GM23338 (cell line): ENCODE measurements at regions not wholly inside any gene's neighbourhood (a gene's known extent, or its start where the extent isn't known, plus 50 kb on each side); places are given as distances from the start of the nearest gene placed in this dataset.
A peak's percentile ranks its signal among the peaks of the same experiment; 100 is the strongest.

Source experiments
- ATAC-seq: fragments of 200-7000 bp; cut with Tn5 transposase; 3 replicates; pipeline ENCODE4 v1.9.1; 2020
- DNase-seq: peaks from one replicate; pipeline ENCODE4 v3.0.0-alpha.2; 2015; ENCODE audit warnings: low spot score
- H2AFZ ChIP-seq: fragments of 200-600 bp; sonication (generic); 2 replicates; pipeline ENCODE4 v1.8.0; 2016; ENCODE audit warnings: antibody characterized with exemption, mild to moderate bottlenecking, moderate library complexity
- H3F3A ChIP-seq: fragments of 200-600 bp; sonication (generic); replicated peaks from 2 replicates; pipeline ENCODE4 v1.8.0; 2017; ENCODE audit warnings: antibody characterized with exemption, mixed run types, low read depth
- H3K27ac ChIP-seq: fragments of 200-600 bp; sonication (generic); 2 replicates; pipeline ENCODE4 v1.6.1; 2016; ENCODE audit warnings: low read depth
- H3K27me3 ChIP-seq: fragments of 200-600 bp; sonication (generic); 2 replicates; pipeline ENCODE4 v1.8.0; 2016; ENCODE audit warnings: mild to moderate bottlenecking, mixed run types, moderate library complexity; ENCODE audit not compliant: insufficient read depth
- H3K36me3 ChIP-seq: fragments of 200-600 bp; sonication (generic); 2 replicates; pipeline ENCODE4 v1.8.0; 2016; ENCODE audit warnings: mild to moderate bottlenecking; ENCODE audit not compliant: insufficient read depth
- H3K4me1 ChIP-seq: fragments of 200-600 bp; sonication (generic); 2 replicates; pipeline ENCODE4 v1.8.0; 2016; ENCODE audit warnings: mild to moderate bottlenecking, moderate library complexity; ENCODE audit not compliant: insufficient read depth
- H3K4me2 ChIP-seq: fragments of 200-600 bp; sonication (generic); 2 replicates; pipeline ENCODE4 v1.7.1; 2017; ENCODE audit warnings: mixed run types
- H3K4me3 ChIP-seq: fragments of 200-600 bp; sonication (generic); 2 replicates; pipeline ENCODE4 v1.6.1; 2016; ENCODE audit warnings: mixed run types
- H3K79me2 ChIP-seq: fragments of 200-600 bp; sonication (generic); replicated peaks from 2 replicates; pipeline ENCODE4 v1.8.0; 2017; ENCODE audit warnings: mild to moderate bottlenecking; ENCODE audit not compliant: insufficient read depth
- H3K9me2 ChIP-seq: fragments of 200-600 bp; sonication (generic); 2 replicates; pipeline ENCODE4 v1.8.0; 2017; ENCODE audit not compliant: insufficient read depth
- H4K20me1 ChIP-seq: fragments of 200-600 bp; sonication (generic); replicated peaks from 2 replicates; pipeline ENCODE4 v1.8.0; 2017; ENCODE audit warnings: mild to moderate bottlenecking; ENCODE audit not compliant: insufficient read depth
- H3K27ac Mint-ChIP-seq: 2 replicates; pipeline ENCODE4 v1.8.0; 2020; ENCODE audit warnings: inconsistent platforms, mild to moderate bottlenecking, moderate library complexity, mixed read lengths
- H3K27me3 Mint-ChIP-seq: 3 replicates; pipeline ENCODE4 v1.8.0; 2022; ENCODE audit warnings: low read depth, mild to moderate bottlenecking, moderate library complexity, mixed read lengths, inconsistent platforms; ENCODE audit not compliant: insufficient read depth, poor library complexity
- H3K36me3 Mint-ChIP-seq: 3 replicates; pipeline ENCODE4 v1.8.0; 2021; ENCODE audit warnings: low read depth, mild to moderate bottlenecking, inconsistent platforms, moderate library complexity, mixed read lengths
- H3K4me1 Mint-ChIP-seq: 3 replicates; pipeline ENCODE4 v1.8.0; 2020; ENCODE audit warnings: mild to moderate bottlenecking, inconsistent platforms, mixed read lengths
- H3K4me3 Mint-ChIP-seq: 3 replicates; pipeline ENCODE4 v1.8.0; 2021; ENCODE audit warnings: moderate library complexity, mild to moderate bottlenecking, inconsistent platforms, mixed read lengths
- H3K9me3 Mint-ChIP-seq: 3 replicates; pipeline ENCODE4 v1.8.0; 2020; ENCODE audit warnings: moderate library complexity, mild to moderate bottlenecking, inconsistent platforms, mixed read lengths
- EZH2 ChIP-seq: fragments of 200-600 bp; sonication (generic); IDR thresholded peaks from one replicate; pipeline ENCODE4 v1.8.0; 2017; ENCODE audit warnings: antibody characterized with exemption, mild to moderate bottlenecking, low read depth; ENCODE audit not compliant: unreplicated experiment
- EZH2phosphoT487 ChIP-seq: fragments of 200-600 bp; sonication (generic); IDR thresholded peaks from one replicate; pipeline ENCODE4 v1.8.1; 2018; ENCODE audit warnings: antibody characterized with exemption; ENCODE audit not compliant: unreplicated experiment
- JUNB ChIP-seq: IDR thresholded peaks from one replicate; pipeline ENCODE4 v1.6.1; 2016; ENCODE audit warnings: antibody characterized with exemption; ENCODE audit not compliant: unreplicated experiment
- NANOG ChIP-seq: IDR thresholded peaks from 2 replicates; pipeline ENCODE4 v1.6.1; 2016; ENCODE audit warnings: antibody characterized with exemption, borderline replicate concordance
- POLR2AphosphoS5 ChIP-seq: IDR thresholded peaks from 2 replicates; pipeline ENCODE4 v1.6.1; 2016; ENCODE audit warnings: antibody characterized with exemption, low read depth
- STAT1 ChIP-seq: IDR thresholded peaks from one replicate; pipeline ENCODE4 v1.6.1; 2016; ENCODE audit warnings: antibody characterized with exemption; ENCODE audit not compliant: unreplicated experiment
- ZNF114 ChIP-seq: fragments of 250-450 bp; sonication (Bioruptor Pico); IDR thresholded peaks from 2 replicates; pipeline ENCODE4 v1.5.0; 2020; ENCODE audit warnings: mild to moderate bottlenecking, moderate library complexity
- ZNF331 ChIP-seq: fragments of 250-450 bp; sonication (Bioruptor Pico); IDR thresholded peaks from 2 replicates; pipeline ENCODE4 v1.5.0; 2020; ENCODE audit warnings: low read depth, mild to moderate bottlenecking, moderate library complexity
- TF ChIP-seq, protein P1 (sequence below): fragments of 250-450 bp; sonication (Bioruptor Pico); IDR thresholded peaks from 2 replicates; pipeline ENCODE4 v1.5.0; 2020; ENCODE audit warnings: mild to moderate bottlenecking, moderate library complexity

DNA sequence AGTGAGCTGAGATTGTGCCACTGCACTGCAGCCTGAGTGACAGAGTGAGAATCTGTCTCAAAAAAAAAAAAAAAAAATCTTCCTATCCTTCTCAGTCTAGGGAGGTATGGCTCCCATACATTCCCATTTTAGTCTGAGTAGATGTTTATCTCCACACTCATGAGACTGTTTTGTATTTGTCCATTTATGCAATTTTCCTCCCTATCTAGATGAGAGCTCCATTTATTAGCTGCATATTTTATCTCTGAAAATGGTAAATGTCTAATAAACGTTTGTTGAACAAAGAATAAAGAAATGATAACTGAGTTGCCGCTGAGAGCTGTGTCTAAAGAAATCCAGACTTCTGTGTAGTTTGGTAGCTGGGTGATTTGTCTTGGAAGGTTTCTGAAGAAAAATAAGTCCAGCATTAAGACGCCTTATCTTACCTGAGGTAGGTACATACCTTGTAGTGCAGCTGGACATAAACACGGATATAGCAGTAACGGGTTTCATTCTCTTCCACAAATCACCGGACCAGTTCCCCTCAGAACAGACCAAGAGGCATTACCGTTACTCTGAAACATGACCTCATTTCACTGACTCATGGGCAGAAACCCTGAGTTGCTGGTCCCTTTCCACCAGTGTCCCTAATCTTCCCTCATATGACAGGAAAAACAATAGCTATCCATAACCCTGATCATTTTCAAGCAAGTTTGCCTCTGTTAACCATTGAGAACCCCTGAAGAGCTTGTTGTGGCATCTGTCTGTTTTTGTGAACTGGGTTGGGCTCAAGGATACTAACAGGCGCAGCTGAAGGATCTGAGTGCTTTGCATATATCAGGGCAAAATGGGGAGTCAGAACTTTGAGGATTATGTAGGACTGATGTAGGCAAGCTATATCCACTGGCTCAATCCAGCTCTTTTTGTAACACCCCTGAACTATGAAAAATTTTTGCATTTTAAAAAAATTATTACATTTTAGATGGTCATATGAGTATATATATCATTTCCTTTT is 177.4 kb upstream of the XYLT1 start:
- peak overlapping the region; percentile 45; the same call in 1 of the 2 replicates for H2AFZ ChIP-seq
- no peaks in the 10 kb centered on the region for H4K20me1 ChIP-seq
- no peaks in the 10 kb centered on the region for H3K4me1 ChIP-seq
- no peaks in the 10 kb centered on the region; the same call in 1 of the 3 replicates for H3K4me1 Mint-ChIP-seq
- H3K79me2 ChIP-seq, result no peaks in the 10 kb centered on the region
- H3K36me3 Mint-ChIP-seq, result peaks cover 3% of the 10 kb centered on the region; the same call in 1 of the 3 replicates
- H3K9me3 Mint-ChIP-seq, result peaks cover 7% of the 10 kb centered on the region; the same call in 2 of the 3 replicates
- TF ChIP-seq EZH2phosphoT487 (no peak), ZNF331 (no peak), JUNB (no peak), POLR2AphosphoS5 (no peak), NANOG (no peak), EZH2 (no peak), STAT1 (no peak)
- no peak overlapping the region for H3K27ac ChIP-seq
- no peak overlapping the region for H3K4me2 ChIP-seq
- H3F3A ChIP-seq, result no peaks in the 10 kb centered on the region
- 0 out of 2 replicates have a peak, but pooled peaks cover 4% of the 10 kb centered on the region for H3K9me2 ChIP-seq
- no peak overlapping the region for H3K4me3 ChIP-seq
- no peaks in the 10 kb centered on the region for H3K36me3 ChIP-seq
- DNase-seq (no peak), ATAC-seq (no peak)
- H3K27me3 ChIP-seq, result no peaks in the 10 kb centered on the region
- H3K27me3 Mint-ChIP-seq, result peaks cover 3% of the 10 kb centered on the region
- no peak overlapping the region for H3K27ac Mint-ChIP-seq
- H3K4me3 Mint-ChIP-seq, result no peak overlapping the region

DNA sequence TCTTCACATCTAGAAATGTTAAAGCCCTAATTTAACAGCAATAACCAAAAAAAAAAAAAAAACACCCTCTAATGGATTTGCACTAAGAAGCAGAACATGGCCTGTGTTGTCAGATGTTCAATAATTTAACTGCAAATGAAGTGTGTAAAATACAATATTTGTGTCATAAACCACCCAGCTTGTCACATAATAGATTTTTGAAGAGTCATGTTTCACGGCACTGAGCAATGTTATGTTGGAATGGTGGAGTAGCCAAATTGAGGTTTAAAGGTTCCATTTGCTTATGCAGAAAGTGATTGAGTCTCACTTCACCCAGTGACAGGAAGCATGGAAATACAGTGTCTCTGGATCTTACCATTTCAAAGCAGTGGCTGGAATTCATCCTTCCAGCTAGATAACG is 173.2 kb upstream of the XYLT1 start:
- H3K4me1 Mint-ChIP-seq, result no peaks in the 10 kb centered on the region
- no peaks in the 10 kb centered on the region for H3K27me3 ChIP-seq
- peaks cover 7% of the 10 kb centered on the region; the same call in 2 of the 3 replicates for H3K9me3 Mint-ChIP-seq
- no peaks in the 10 kb centered on the region for H3F3A ChIP-seq
- no peaks in the 10 kb centered on the region for H4K20me1 ChIP-seq
- ATAC-seq (no peak), DNase-seq (no peak)
- TF ChIP-seq ZNF114, result no peak
- no peak for TF ChIP-seq NANOG
- no peak for TF ChIP-seq POLR2AphosphoS5
- no peak overlapping the region for H3K4me3 ChIP-seq
- H3K36me3 ChIP-seq, result no peaks in the 10 kb centered on the region
- H3K9me2 ChIP-seq, result 0 out of 2 replicates have a peak, but pooled peaks cover 16% of the 10 kb centered on the region
- H3K27me3 Mint-ChIP-seq, result peaks cover 3% of the 10 kb centered on the region
- no peak overlapping the region for H3K4me2 ChIP-seq
- H3K36me3 Mint-ChIP-seq, result peaks cover 3% of the 10 kb centered on the region; the same call in 1 of the 3 replicates
- H3K27ac Mint-ChIP-seq, result no peak overlapping the region
- H3K4me3 Mint-ChIP-seq, result no peak overlapping the region
- no peak overlapping the region for H3K27ac ChIP-seq
- no peaks in the 10 kb centered on the region for H3K4me1 ChIP-seq
- no peaks in the 10 kb centered on the region for H3K79me2 ChIP-seq
- no peak overlapping the region for H2AFZ ChIP-seq

DNA sequence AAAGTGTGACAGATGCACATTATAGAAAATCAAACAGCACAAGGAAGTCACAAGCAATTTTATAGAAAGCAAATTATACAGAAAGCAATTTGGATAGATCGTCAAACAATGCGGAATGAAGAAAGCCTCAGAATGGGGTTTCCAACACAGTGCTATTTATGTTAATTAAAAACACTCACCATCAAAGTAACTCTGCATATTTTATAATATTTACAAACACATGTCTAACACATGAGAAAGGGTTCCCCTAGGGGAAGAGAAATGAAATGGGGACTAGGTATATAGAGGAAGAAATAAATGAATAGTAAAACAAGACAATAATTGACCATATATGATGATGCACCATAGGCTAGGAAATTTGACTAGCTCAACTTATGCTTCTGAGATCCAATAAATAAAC is 171.2 kb upstream of the XYLT1 start:
- Mint-ChIP-seq H3K9me3 (peaks cover 7% of the 10 kb centered on the region; the same call in 2 of the 3 replicates), H3K4me3 (no peak overlapping the region), H3K4me1 (peaks cover 2% of the 10 kb centered on the region; the same call in 2 of the 3 replicates), H3K27me3 (peaks cover 1% of the 10 kb centered on the region), H3K27ac (no peak overlapping the region), H3K36me3 (peaks cover 3% of the 10 kb centered on the region; the same call in 1 of the 3 replicates)
- Histone ChIP-seq H3K4me2 (no peak overlapping the region), H3K4me1 (no peaks in the 10 kb centered on the region), H3K36me3 (no peaks in the 10 kb centered on the region), H3F3A (no peaks in the 10 kb centered on the region), H3K27ac (no peak overlapping the region), H4K20me1 (no peaks in the 10 kb centered on the region), H3K79me2 (no peaks in the 10 kb centered on the region), H2AFZ (no peak overlapping the region), H3K9me2 (0 out of 2 replicates have a peak, but pooled peaks cover 16% of the 10 kb centered on the region), H3K27me3 (no peaks in the 10 kb centered on the region), H3K4me3 (no peak overlapping the region)
- TF ChIP-seq, protein P1, sequence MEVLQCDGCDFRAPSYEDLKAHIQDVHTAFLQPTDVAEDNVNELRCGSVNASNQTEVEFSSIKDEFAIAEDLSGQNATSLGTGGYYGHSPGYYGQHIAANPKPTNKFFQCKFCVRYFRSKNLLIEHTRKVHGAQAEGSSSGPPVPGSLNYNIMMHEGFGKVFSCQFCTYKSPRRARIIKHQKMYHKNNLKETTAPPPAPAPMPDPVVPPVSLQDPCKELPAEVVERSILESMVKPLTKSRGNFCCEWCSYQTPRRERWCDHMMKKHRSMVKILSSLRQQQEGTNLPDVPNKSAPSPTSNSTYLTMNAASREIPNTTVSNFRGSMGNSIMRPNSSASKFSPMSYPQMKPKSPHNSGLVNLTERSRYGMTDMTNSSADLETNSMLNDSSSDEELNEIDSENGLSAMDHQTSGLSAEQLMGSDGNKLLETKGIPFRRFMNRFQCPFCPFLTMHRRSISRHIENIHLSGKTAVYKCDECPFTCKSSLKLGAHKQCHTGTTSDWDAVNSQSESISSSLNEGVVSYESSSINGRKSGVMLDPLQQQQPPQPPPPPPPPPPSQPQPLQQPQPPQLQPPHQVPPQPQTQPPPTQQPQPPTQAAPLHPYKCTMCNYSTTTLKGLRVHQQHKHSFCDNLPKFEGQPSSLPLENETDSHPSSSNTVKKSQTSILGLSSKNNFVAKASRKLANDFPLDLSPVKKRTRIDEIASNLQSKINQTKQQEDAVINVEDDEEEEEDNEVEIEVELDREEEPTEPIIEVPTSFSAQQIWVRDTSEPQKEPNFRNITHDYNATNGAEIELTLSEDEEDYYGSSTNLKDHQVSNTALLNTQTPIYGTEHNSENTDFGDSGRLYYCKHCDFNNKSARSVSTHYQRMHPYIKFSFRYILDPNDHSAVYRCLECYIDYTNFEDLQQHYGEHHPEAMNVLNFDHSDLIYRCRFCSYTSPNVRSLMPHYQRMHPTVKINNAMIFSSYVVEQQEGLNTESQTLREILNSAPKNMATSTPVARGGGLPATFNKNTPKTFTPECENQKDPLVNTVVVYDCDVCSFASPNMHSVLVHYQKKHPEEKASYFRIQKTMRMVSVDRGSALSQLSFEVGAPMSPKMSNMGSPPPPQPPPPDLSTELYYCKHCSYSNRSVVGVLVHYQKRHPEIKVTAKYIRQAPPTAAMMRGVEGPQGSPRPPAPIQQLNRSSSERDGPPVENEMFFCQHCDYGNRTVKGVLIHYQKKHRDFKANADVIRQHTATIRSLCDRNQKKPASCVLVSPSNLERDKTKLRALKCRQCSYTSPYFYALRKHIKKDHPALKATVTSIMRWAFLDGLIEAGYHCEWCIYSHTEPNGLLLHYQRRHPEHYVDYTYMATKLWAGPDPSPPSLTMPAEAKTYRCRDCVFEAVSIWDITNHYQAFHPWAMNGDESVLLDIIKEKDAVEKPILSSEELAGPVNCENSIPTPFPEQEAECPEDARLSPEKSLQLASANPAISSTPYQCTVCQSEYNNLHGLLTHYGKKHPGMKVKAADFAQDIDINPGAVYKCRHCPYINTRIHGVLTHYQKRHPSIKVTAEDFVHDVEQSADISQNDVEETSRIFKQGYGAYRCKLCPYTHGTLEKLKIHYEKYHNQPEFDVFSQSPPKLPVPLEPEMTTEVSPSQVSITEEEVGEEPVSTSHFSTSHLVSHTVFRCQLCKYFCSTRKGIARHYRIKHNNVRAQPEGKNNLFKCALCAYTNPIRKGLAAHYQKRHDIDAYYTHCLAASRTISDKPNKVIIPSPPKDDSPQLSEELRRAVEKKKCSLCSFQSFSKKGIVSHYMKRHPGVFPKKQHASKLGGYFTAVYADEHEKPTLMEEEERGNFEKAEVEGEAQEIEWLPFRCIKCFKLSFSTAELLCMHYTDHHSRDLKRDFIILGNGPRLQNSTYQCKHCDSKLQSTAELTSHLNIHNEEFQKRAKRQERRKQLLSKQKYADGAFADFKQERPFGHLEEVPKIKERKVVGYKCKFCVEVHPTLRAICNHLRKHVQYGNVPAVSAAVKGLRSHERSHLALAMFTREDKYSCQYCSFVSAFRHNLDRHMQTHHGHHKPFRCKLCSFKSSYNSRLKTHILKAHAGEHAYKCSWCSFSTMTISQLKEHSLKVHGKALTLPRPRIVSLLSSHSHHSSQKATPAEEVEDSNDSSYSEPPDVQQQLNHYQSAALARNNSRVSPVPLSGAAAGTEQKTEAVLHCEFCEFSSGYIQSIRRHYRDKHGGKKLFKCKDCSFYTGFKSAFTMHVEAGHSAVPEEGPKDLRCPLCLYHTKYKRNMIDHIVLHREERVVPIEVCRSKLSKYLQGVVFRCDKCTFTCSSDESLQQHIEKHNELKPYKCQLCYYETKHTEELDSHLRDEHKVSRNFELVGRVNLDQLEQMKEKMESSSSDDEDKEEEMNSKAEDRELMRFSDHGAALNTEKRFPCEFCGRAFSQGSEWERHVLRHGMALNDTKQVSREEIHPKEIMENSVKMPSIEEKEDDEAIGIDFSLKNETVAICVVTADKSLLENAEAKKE (CRISPR knock-in tag), result no peak
- no peak for ATAC-seq
- no peak for DNase-seq
